ENCODE measurements at regions not wholly inside any gene's neighbourhood (a gene's known extent, or its start where the extent isn't known, plus 50 kb on each side); places are given as distances from the start of the nearest gene placed in this dataset.

DNA sequence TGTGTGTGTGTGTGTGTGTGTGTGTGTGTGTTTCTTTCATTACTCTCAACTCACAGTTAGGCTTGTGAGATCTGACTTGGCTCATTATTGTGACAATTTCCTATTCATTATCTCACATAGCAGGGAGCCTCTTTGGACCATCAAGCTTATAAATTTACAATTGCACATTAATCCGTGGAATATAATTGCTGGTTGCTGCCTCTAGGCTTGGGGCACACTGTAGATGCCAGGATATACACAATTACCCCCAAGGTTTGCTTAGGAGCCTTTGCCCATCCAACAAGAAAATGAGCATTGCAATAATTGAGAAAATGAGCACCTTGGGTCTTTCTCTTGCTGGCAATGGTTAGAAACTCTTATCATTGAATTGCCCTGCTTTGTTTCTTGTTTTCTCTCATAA lies 161.6 kb upstream of the DMRTA1 start:
- DNase-seq (ENCODE audit: low read depth in 2 of 2) = no peak

DNA sequence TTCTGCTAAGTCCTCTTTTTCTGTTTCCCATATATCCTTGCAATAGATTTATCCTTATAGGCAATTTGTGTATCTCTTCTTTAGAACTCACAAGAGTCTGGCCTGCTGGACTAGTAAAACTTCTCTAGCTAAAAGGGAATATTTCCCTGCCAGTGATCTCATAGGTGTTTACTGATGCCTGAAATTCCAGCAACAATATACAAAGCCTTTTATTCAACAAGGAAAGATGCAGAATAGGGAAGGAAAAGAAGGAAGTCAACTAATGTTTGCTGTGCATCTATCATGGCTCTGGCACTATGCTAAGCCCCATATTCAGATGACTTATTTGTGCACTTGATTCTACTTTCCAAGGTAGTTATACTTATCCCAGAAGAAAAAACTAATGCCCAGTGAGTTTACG lies 160.0 kb upstream of the DMRTA1 start:
- no peak for DNase-seq (ENCODE audit: low read depth in 2 of 2)

DNA sequence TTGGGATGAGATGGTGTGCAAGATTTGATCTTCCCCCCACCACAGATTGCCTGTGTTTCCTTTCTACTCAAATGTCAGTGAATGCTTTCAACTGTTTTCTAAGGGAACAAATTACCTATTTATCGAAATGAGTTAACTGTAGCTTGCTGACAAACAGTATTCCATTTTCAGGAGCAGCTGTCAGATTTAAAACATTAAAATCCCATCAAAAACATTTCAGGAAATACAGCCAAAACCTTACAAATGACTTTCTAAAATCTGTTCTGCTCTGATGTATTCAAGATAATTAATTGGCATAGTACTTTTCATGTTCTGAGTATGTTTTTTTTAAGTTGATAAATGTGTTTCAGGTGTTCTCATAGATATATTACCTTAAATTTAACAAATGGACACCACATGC lies 158.0 kb upstream of the DMRTA1 start:
- no peak for DNase-seq (ENCODE audit: low read depth in 2 of 2)

DNA sequence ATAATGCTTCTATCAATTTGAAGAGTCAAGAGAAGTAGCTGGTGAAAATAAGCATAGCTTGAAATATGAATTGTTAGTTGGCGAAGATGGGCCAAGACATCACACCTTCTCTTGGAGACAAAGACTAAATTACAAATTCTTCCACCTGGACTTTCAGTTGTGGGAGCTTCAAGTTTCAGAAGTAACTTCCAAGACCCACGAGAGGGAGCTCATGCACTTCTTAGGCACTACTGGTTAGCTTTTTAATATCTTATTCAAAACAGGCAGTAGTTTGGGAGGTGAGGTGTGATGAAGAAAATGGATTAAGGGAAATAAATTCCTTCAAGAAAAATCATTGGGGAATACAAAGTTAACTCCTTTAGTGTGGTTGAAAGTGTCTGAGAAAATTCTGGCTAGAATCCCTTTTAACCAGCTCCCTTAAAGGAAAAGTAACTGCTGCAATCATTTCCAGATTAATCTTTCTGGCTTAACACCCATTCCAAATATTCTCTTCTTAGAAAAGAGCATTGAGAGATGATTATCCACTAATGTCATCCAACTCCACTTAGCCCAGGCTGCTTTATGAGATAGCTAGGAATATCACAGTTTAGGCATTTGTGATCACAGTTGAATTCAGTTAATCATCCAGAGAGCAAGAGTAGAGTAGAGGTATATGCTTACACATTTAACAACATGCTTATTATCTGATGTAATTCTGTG lies 139.5 kb upstream of the DMRTA1 start:
- no peak for DNase-seq (ENCODE audit: low read depth in 2 of 2)

DNA sequence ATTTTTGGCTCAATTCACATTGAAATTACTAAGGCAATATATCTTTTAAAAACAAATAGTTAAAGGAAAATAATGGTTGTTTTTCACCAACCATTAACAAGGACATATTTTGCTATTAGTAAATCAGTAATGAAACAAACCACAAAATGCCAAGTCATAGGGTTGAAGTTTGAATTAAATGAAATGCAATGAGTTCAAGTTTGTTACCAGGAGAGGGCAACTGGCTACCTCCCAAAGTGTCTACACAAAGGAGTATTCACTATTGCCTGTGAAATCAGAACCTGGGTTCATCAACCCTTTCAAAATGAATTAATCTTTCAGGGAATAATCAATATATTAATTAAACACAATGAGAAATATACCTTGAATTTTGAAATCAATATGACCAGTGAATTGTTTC lies 138.4 kb upstream of the DMRTA1 start:
- no peak for DNase-seq (ENCODE audit: low read depth in 2 of 2)

DNA sequence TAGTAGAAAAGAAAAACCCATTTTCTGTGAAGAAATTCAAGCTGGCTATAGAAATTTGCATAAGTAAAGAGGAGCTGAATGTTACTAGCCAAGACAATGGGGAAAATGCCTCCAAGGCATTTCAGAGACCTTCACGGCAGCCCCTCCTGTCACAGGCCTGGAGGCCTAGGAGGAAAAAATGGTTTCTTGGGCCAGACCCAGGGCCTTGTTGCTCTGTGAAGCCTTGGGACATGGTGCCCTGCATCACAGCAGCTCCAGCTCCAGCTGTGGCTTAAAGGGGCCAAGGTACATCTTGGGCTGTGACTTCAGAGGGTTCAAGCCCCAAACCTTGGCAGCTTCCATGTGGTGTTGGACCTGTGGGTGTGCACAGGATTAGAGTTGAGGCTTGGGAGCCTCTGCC lies 130.0 kb upstream of the DMRTA1 start:
- DNase-seq (ENCODE audit: low read depth in 2 of 2) = no peak

DNA sequence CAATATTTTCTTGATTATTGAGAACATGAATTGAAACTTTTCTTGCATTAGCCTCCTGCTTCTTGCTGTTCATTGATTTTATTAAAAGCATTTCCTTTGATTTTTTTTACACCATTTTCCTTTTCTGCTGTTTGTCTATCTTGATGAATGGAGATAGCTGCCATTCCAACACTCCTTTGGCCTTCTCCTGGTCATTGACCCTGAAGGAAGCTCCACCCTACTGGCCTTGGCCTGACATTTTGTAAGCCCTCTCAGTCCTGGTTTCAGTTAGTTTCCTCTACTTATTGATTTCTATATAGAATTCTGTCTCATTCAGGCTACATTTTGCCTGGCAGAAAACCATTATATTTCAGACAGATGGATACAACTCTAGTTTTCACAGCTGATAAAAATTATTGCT lies 115.1 kb upstream of the DMRTA1 start:
- no peak for DNase-seq (ENCODE audit: low read depth in 2 of 2)

DNA sequence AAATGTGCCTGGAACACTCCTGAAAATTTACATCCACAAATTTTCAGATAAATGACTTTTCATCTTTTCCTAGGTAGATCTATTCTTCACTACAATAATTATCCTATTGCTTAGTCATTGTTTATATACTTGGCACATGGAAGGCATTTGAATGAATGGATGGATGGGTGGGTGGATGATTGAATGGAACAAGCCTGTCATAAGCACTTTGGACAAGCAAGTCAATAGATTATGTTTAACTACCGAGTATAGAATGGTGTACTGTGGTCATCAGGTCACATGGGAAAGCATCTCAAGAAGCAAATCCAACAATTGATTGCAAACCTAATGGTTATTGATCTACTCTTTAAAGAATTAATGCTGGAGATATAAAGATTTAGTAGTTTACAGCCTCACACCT lies 114.4 kb upstream of the DMRTA1 start:
- DNase-seq (ENCODE audit: low read depth in 2 of 2) = no peak

DNA sequence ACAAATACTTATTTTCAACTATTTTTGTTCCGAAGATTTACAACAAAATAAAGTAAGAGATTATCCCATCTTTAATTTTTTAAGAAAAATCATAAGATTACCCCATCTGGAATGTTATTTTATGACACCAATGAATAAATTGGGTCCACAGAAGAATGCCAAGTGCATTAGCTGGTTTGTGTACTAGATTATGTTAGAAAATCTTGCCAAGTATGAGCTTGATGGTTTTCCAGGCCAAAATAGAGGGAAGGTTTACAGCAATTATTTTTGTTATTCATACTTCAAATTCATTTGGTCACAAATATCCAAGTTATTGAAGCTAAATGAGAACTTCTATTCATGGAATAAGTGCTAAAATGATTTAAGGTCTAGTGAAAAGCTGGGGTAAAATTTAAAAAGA lies 109.4 kb upstream of the DMRTA1 start:
- DNase-seq (ENCODE audit: low read depth in 2 of 2) = no peak

DNA sequence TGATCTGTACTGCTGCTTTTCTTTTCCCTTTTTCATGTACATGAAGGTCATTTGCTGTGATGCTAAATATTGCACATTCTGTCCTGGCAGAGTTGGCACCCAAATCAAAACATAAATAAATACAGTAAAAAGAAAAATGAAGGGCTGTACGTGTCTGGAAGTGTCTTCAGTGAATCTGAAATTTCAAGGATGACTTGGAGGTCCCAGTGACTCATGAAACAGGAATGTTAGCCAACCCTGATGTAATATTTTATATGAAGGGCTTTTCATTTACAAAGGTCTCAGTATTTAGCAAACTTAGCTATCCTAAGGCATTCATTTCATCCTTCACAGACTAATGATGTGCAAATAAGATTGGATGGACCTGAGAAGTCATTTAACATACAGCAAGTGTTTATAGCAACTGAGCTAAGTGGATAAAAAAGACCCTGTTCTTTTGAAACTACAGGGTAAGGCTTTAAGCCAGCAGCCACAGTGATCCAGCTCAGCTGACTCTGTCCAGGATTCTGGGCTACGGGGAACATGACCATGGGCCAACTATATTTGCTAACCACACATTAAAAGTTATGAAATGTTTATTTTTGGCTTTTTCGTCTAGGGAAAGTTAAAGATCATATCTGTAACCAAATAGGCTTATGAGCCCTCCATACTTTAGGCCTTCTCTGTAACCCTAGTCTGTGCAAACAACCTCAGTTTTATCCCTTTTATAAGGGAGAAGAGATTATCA lies 104.0 kb upstream of the DMRTA1 start:
- DNase-seq (ENCODE audit: low read depth in 2 of 2) = no peak

DNA sequence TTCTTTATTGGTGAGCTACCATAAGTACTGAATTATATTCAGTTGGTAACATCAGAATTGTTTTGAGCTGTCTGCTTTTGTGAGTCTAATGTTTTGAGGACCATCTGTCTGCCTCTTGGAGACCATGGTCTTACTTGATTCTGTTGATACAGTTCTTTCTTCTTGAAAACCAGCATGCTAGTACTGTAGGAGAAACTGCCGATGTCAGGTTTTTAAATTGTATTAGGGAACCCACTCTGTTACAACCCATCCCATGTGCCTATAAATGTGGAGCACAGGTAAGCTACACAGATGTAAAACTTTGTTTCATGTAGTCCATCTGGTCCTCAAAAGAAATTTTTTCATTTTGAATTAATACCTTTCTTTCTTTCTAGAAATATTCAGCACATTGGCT lies 103.4 kb upstream of the DMRTA1 start:
- no peak for DNase-seq (ENCODE audit: low read depth in 2 of 2)

DNA sequence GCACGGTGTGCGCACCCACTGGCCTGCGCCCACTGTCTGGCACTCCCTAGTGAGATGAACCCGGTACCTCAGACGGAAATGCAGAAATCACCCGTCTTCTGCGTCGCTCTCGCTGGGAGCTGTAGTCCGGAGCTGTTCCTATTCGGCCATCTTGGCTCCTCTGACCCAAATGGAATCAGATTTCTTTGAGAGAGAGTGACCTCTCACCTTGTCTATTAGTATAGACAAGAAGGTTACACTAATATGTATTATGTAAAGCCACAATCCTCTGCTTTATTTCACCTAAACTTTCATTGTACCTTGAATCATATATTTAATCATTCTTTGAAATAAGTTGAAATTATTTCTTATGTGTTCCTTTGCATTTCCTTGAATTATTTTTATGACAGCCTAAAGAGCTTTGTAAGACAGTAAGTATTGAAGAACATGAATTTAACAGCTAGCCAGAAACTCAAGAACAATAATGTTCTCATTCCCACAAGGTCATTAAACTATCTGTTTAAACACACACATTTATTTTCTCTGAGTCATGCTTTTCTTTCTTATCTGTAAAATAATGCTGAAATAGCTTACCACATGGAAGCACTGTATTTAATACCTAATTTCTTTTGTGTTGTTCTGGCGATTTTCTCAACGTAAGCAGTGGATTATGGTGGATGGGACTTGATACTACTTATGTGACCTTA lies 91.8 kb upstream of the DMRTA1 start:
- DNase-seq (ENCODE audit: low read depth in 2 of 2) = no peak

DNA sequence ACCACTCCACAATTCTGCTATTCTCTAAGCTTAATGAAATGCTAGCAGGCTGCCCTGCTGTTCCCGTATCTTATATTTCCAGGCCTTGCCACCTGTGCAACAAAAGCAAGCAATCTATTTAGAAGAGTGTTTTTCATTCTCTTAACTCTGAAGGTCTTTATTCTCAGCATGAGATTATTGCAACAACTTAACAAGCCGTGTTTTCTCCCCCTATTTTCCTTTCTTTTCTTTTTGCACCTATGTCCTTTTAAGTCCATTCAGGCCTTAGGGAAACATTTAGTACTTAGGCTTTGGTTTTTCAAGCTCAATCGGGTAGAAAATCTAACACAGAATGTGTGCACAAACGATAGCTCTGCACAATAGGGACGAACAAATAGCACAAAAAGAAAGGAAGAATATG lies 89.6 kb upstream of the DMRTA1 start:
- DNase-seq (ENCODE audit: low read depth in 2 of 2) = no peak

DNA sequence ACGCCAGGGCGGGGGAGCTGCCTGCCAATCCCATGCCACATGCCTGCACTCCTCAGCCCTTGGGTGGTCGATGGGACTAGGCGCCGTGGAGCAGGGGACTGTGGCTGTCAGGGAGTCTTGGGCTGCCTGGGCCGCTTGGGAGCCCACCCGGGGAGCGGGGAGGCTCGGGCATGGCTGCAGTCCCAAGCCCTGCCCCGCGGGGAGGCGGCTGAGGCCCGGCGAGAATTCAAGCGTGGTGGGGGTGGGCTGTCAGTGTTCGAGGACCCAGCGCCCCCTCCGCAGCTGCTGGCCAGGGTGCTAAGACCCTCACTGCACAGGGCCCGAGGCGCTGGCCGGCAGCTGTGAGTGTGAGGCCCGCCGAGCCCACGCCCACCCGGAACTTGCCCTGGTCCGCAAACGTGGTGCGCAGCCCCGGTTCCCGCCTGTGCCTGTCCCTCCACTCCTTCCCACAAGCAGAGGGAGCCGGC lies 83.2 kb upstream of the DMRTA1 start:
- no peak for DNase-seq (ENCODE audit: low read depth in 2 of 2)

DNA sequence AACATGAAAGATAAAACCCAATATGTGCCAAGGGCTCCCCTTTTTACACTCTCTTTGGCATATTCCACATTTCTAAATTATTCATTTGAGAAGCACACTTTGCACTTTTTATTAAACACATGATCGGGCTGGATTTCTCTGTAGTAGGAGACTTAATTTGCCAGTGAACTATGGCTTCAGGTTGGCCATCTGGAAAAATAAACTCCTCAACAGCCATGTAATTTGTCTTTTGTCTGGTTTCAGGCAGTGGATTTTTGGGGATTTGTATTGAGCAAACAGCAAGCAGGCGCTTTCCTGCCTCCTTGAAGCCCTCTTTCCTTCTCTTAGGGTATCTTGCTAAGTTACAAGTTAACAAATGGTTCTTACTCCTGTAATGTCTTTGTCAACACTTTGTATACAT lies 73.0 kb upstream of the DMRTA1 start:
- no peak for DNase-seq (ENCODE audit: low read depth in 2 of 2)

DNA sequence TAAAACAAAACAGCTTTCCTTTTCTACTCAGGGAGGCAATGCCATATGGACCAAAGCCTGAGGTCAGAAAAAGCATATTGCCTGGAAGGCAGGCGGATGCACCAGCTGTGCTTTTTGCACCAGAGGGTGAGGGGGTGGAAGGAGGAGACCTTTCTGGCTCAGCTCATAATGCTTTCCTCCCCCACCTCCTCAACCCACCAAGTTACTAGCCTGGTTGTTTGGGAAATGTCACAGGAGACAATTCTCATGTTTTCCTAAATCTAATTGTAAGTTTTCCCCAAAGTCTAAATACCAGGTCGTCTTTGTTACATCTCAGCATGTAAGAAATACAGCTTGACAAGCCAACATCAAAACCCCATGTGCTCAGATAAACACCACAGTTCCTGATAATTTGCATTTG lies 72.6 kb upstream of the DMRTA1 start:
- no peak for DNase-seq (ENCODE audit: low read depth in 2 of 2)

DNA sequence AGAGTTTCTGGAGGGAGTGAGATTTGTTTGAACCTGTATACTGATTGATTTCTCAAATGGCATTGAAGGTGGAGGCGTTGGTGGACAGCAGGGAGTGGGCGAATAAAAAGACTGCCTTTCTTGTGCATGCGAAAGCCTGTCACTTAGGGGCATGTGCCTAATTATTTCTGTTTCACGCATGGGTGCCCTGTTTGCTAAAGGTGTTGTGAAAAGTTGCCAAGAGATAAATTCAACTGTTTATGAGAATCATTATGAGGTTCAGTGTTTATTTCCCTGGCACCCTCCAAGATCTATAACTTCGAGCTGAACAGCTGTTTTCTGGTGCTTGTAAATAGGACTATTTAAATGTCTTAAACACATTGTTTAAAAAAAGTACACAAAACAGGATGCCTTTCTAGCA lies 67.4 kb upstream of the DMRTA1 start:
- no peak for DNase-seq (ENCODE audit: low read depth in 2 of 2)

DNA sequence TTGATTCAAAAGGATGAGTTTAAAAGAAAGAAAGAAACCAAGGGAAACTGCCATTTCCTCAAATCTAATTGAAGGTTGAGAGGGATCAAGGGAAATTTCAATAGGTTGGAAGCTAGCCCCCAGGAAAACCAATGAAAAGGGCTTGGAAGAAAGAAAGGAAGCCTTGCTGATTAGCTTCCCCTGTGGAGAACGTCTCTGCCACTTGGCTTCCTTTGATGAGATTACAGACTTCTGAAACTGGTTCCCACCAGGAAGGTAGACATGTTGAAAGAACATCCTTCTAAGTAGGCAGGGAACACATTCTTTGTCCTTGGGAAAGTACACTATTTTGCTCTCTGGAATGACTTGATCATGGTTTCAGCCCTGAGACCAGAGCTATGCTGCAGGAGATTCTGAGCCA lies 65.5 kb upstream of the DMRTA1 start:
- no peak for DNase-seq (ENCODE audit: low read depth in 2 of 2)

DNA sequence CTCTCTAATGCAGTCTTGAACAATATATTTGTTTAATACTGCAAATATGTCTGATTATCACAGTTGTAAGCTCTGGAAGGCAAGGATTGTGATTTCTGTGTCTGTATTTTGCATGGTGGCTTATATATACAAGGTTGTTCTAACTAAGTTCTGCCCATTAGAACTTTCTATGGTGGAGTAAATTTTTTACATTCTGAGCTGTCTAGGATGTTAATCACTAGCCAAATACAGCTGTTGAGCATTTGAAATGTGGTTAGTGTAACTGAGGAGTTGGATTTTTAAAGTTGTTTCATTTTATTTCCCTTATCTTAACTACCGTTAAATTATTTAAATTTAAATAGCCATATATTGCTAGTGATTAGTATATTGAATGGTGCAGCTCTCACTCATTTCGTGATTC lies 64.3 kb upstream of the DMRTA1 start:
- no peak for DNase-seq (ENCODE audit: low read depth in 2 of 2)

DNA sequence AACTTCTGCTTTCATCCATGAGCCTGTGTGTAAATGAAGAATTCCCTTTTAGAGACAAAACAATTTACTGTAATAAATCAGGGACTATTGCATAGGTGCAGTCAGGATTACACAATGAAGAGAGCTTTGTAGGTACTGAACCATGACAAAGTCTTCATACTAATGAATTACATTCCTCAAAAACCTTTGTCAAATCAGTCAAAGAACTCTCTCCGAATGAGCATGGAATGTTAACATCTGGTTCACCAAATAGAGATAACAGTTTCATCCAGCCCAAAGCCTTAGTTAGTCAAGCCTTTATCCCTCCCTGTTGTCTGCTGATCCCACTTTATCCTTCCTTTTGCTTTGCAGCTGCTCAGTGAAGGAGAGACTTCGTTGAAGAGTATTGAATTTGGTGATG lies 62.9 kb upstream of the DMRTA1 start:
- no peak for DNase-seq (ENCODE audit: low read depth in 2 of 2)

DNA sequence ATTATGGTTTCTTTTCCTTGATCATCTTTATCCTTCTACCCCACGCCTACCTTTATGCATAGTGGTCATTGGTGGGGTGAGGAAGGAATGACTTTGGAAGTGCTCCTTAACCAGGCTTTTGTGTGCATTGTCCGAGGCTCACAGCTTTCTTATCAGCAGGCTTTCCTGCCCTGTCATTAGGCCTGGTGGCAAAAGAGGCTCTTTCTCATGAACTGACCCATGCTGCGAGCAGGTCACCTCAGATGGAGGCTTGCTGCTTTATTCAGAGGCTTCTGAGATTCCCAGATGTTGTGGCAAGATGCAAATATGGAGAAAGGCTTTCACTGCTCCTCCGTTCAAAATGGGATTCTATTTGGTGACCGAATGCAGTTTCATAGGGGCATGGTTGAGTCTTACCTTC lies 57.4 kb upstream of the DMRTA1 start:
- no peak for DNase-seq (ENCODE audit: low read depth in 2 of 2)

DNA sequence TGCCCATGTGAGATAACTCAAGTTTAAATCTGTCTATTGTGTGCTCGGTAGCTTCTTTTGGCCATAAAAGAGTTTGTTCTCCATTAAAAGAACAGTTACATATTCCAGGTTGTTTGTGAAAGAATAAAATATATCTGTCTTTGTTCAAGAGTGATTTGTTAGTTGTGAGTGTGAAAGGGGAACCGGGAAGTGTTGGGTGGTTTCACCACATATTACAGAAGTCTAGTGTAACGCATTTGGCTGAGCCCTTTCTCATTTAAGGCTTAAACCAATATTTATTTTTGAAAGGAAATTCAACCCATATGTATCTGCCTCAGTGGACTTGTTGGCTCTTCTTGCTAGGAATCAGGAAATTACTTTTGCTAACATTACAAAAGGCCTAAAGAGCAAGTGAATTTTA lies 54.1 kb upstream of the DMRTA1 start:
- no peak for DNase-seq (ENCODE audit: low read depth in 2 of 2)

DNA sequence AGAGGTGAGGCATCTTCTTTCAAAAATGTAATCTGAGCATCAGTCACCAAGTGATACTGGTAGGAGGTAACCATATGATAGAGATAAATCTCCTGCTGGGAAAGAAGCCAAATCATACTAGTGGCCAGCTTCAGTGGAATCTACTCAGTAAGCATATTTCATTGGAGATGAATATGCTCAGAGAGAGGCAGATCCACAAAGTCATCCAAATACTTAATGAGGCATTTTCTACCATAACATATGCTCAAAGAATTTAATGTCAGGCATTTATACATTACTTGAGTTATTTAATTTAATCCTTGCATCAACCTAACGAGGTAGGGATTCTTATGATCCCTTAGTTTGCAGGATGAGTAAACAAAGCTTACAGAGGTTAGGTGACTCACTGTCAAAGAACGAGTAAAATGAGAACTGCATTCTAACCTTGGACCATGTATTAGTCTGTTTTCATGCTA lies 50.9 kb upstream of the DMRTA1 start:
- DNase-seq (ENCODE audit: low read depth in 2 of 2) = no peak
